H9 (cell line): ENCODE measurements at regions not wholly inside any gene's neighbourhood (a gene's known extent, or its start where the extent isn't known, plus 50 kb on each side); places are given as distances from the start of the nearest gene placed in this dataset.

Source experiments
- DNase-seq: peaks from one replicate; pipeline ENCODE4 v3.0.0-alpha.2; 2017
- H2AFZ ChIP-seq: one replicate; pipeline ENCODE4 v1.6.1; 2013; ENCODE audit warnings: mild to moderate bottlenecking, low read length, control low read depth, moderate library complexity
- H2AK5ac ChIP-seq: 2 replicates; pipeline ENCODE4 v1.6.1; 2013; ENCODE audit warnings: low read length, control low read depth, mixed read lengths; ENCODE audit not compliant: insufficient read length
- H2BK120ac ChIP-seq: one replicate; pipeline ENCODE4 v1.6.1; 2013; ENCODE audit warnings: low read depth, mild to moderate bottlenecking, low read length, control low read depth, inconsistent platforms; ENCODE audit not compliant: poor library complexity, severe bottlenecking
- H2BK12ac ChIP-seq: 2 replicates; pipeline ENCODE4 v1.6.1; 2013; ENCODE audit warnings: low read length, control low read depth, mixed read lengths, low read depth; ENCODE audit not compliant: insufficient read length
- H2BK15ac ChIP-seq: 2 replicates; pipeline ENCODE4 v1.6.1; 2013; ENCODE audit warnings: low read depth, low read length, control low read depth
- H2BK20ac ChIP-seq: one replicate; pipeline ENCODE4 v1.6.1; 2013; ENCODE audit warnings: low read depth, mild to moderate bottlenecking, low read length, control low read depth, inconsistent platforms; ENCODE audit not compliant: poor library complexity, severe bottlenecking
- H2BK5ac ChIP-seq: 2 replicates; pipeline ENCODE4 v1.6.1; 2013; ENCODE audit warnings: low read length, control low read depth, mixed read lengths; ENCODE audit not compliant: insufficient read length
- H3K14ac ChIP-seq: 2 replicates; pipeline ENCODE4 v1.6.1; 2013; ENCODE audit warnings: low read length, control low read depth; ENCODE audit not compliant: insufficient read depth
- H3K18ac ChIP-seq: 2 replicates; pipeline ENCODE4 v1.6.1; 2013; ENCODE audit warnings: low read depth, mild to moderate bottlenecking, mixed read lengths, low read length, control low read depth; ENCODE audit not compliant: insufficient read length
- H3K23ac ChIP-seq: 2 replicates; pipeline ENCODE4 v1.6.1; 2013; ENCODE audit warnings: low read length, control low read depth, mixed read lengths, low read depth; ENCODE audit not compliant: insufficient read length
- H3K23me2 ChIP-seq: 2 replicates; pipeline ENCODE4 v1.6.1; 2013; ENCODE audit warnings: low read depth, mild to moderate bottlenecking, mixed read lengths, low read length, control low read depth; ENCODE audit not compliant: insufficient read length, poor library complexity, severe bottlenecking
- H3K27ac ChIP-seq: 2 replicates; pipeline ENCODE4 v1.5.1; 2013; ENCODE audit warnings: low read length, control low read depth, mixed read lengths, low read depth; ENCODE audit not compliant: insufficient read length
- H3K27me3 ChIP-seq: 2 replicates; pipeline ENCODE4 v1.6.1; 2013; ENCODE audit warnings: low read length, control low read depth, inconsistent platforms; ENCODE audit not compliant: insufficient read depth
- H3K4ac ChIP-seq: 2 replicates; pipeline ENCODE4 v1.6.1; 2013; ENCODE audit warnings: low read depth, mild to moderate bottlenecking, control low read depth, inconsistent platforms, low read length, moderate library complexity
- H3K4me1 ChIP-seq: 2 replicates; pipeline ENCODE4 v1.6.1; 2013; ENCODE audit warnings: low read length, control low read depth, inconsistent platforms; ENCODE audit not compliant: insufficient read depth
- H3K4me2 ChIP-seq: 2 replicates; pipeline ENCODE4 v1.6.1; 2013; ENCODE audit warnings: low read length, control low read depth, mixed read lengths; ENCODE audit not compliant: insufficient read length, insufficient read depth
- H3K56ac ChIP-seq: 2 replicates; pipeline ENCODE4 v1.6.1; 2013; ENCODE audit warnings: low read depth, mild to moderate bottlenecking, mixed read lengths, low read length, control low read depth; ENCODE audit not compliant: insufficient read length
- H3K79me1 ChIP-seq: 2 replicates; pipeline ENCODE4 v1.6.1; 2013; ENCODE audit warnings: low read depth, mild to moderate bottlenecking, moderate library complexity, low read length, control low read depth, inconsistent platforms; ENCODE audit not compliant: insufficient read depth, poor library complexity, severe bottlenecking
- H3K79me2 ChIP-seq: 2 replicates; pipeline ENCODE4 v1.6.1; 2013; ENCODE audit warnings: low read length, control low read depth, inconsistent platforms; ENCODE audit not compliant: insufficient read depth
- H3K9ac ChIP-seq: 2 replicates; pipeline ENCODE4 v1.6.1; 2013; ENCODE audit warnings: low read length, control low read depth, mixed read lengths; ENCODE audit not compliant: insufficient read length; ENCODE audit errors: extremely low read depth
- H3K9me3 ChIP-seq: one replicate; pipeline ENCODE4 v1.6.1; 2013; ENCODE audit warnings: low read depth, low read length, inconsistent platforms; ENCODE audit not compliant: control insufficient read depth
- H3T11ph ChIP-seq: one replicate; pipeline ENCODE4 v1.6.1; 2013; ENCODE audit warnings: mild to moderate bottlenecking, low read length, control low read depth, inconsistent platforms
- H4K20me1 ChIP-seq: one replicate; pipeline ENCODE4 v1.6.1; 2013; ENCODE audit not compliant: control insufficient read depth, insufficient read length, insufficient read depth
- H4K5ac ChIP-seq: 2 replicates; pipeline ENCODE4 v1.6.1; 2013; ENCODE audit warnings: low read depth, mild to moderate bottlenecking, mixed read lengths, low read length, control low read depth; ENCODE audit not compliant: insufficient read length
- H4K8ac ChIP-seq: replicated peaks from 2 replicates; pipeline ENCODE4 v1.6.1; 2013; ENCODE audit warnings: low read length, control low read depth, mixed read lengths, low read depth; ENCODE audit not compliant: insufficient read length
- H4K91ac ChIP-seq: 2 replicates; pipeline ENCODE4 v1.6.1; 2013; ENCODE audit warnings: low read depth, mild to moderate bottlenecking, moderate library complexity, mixed read lengths, low read length, control low read depth; ENCODE audit not compliant: insufficient read length
- H3K27ac Mint-ChIP-seq, 3 experiments: 2 replicates in 2 of 3; 3 replicates in 1 of 3; pipeline ENCODE4 v1.8.0; 2020 to 2021; ENCODE audit warnings: mixed read lengths in 3 of 3, mild to moderate bottlenecking in 1 of 3, moderate library complexity in 1 of 3
- H3K27me3 Mint-ChIP-seq: 2 replicates; pipeline ENCODE4 v1.8.0; 2021; ENCODE audit warnings: low read depth, mild to moderate bottlenecking, moderate library complexity, mixed read lengths
- H3K36me3 Mint-ChIP-seq, 3 experiments: 2 replicates in 2 of 3; 3 replicates in 1 of 3; pipeline ENCODE4 v1.8.0; 2020 to 2021; ENCODE audit warnings: low read depth in 3 of 3, mixed read lengths in 3 of 3; ENCODE audit not compliant: insufficient read depth in 1 of 3
- H3K4me1 Mint-ChIP-seq, 2 experiments: 2 replicates each; pipeline ENCODE4 v1.8.0; 2020; ENCODE audit warnings: mixed read lengths in 2 of 2
- H3K4me3 Mint-ChIP-seq, 2 experiments: 2 replicates in 1 of 2; 3 replicates in 1 of 2; pipeline ENCODE4 v1.8.0; 2020 to 2021; ENCODE audit warnings: mild to moderate bottlenecking in 2 of 2, mixed read lengths in 2 of 2, moderate library complexity in 1 of 2
- H3K9me3 Mint-ChIP-seq, 2 experiments: 2 replicates in 1 of 2; 3 replicates in 1 of 2; pipeline ENCODE4 v1.8.0; 2020; ENCODE audit warnings: mild to moderate bottlenecking in 2 of 2, mixed read lengths in 2 of 2, moderate library complexity in 1 of 2
- WGBS: extraction: QIAGEN DNeasy Blood & Tissue Kit; methylation state at CpG from one replicate; pipeline ENCODE4 v1.1.7; 2013; ENCODE audit warnings: missing lambda C conversion rate, low lambda C conversion rate, mixed read lengths; ENCODE audit not compliant: insufficient read length; ENCODE audit errors: extremely low coverage; 5-methylcytosine and 5-hydroxymethylcytosine counted together
- TF ChIP-seq, protein P1 (sequence below): fragments of 200-600 bp; sonication (generic); conservative IDR thresholded peaks from 3 replicates; pipeline ENCODE4 v1.8.0; 2021; ENCODE audit warnings: antibody characterized with exemption, mild to moderate bottlenecking

DNA sequence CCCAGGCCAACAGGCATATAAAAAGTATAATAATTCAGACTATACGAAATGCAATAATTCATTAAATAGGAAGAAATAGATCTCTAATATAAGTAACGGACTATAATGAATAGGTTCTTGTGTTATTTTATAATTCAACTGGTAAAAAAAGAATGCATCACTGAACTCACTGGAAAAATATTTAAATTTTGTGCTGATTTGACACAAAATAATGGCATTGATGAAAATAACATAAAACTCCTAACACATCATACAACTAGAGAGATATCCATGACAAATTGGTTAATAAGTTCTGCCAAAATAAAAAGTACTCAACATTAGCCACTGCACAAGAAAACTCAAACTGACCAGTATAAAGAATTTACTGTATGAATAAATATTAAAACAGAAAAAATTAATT lies 57.1 kb upstream of the RAB4A start:
- Histone ChIP-seq H2BK12ac (no peak overlapping the region), H2BK5ac (no peak overlapping the region), H3K4ac (no peak overlapping the region), H4K5ac (no peak overlapping the region), H3K79me1 (no peaks in the 10 kb centered on the region), H3K56ac (no peak overlapping the region), H2AFZ (no peak overlapping the region), H3K4me2 (no peak overlapping the region), H3K23ac (no peak overlapping the region), H3K27ac (no peak overlapping the region), H4K91ac (no peak overlapping the region), H3K79me2 (no peaks in the 10 kb centered on the region), H2AK5ac (no peak overlapping the region), H2BK20ac (no peak overlapping the region), H2BK15ac (no peak overlapping the region), H3K18ac (no peak overlapping the region), H3K4me1 (no peaks in the 10 kb centered on the region), H3K9me3 (no peaks in the 10 kb centered on the region), H3K23me2 (no peaks in the 10 kb centered on the region), H2BK120ac (no peak overlapping the region), H3K27me3 (no peaks in the 10 kb centered on the region), H4K8ac (no peak overlapping the region), H3K9ac (no peak overlapping the region), H3K14ac (no peak overlapping the region), H4K20me1 (no peaks in the 10 kb centered on the region), H3T11ph (no peak overlapping the region)
- no peaks in the 10 kb centered on the region for H3K4me1 Mint-ChIP-seq
- H3K27me3 Mint-ChIP-seq, result peaks cover 1% of the 10 kb centered on the region; the same call in 1 of the 2 replicates
- TF ChIP-seq, protein P1, sequence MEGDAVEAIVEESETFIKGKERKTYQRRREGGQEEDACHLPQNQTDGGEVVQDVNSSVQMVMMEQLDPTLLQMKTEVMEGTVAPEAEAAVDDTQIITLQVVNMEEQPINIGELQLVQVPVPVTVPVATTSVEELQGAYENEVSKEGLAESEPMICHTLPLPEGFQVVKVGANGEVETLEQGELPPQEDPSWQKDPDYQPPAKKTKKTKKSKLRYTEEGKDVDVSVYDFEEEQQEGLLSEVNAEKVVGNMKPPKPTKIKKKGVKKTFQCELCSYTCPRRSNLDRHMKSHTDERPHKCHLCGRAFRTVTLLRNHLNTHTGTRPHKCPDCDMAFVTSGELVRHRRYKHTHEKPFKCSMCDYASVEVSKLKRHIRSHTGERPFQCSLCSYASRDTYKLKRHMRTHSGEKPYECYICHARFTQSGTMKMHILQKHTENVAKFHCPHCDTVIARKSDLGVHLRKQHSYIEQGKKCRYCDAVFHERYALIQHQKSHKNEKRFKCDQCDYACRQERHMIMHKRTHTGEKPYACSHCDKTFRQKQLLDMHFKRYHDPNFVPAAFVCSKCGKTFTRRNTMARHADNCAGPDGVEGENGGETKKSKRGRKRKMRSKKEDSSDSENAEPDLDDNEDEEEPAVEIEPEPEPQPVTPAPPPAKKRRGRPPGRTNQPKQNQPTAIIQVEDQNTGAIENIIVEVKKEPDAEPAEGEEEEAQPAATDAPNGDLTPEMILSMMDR, result no peak
- H3K27ac Mint-ChIP-seq, result no peak overlapping the region
- WGBS, result no CpG with 5 or more reads among the region's 2 CpGs
- no peak for DNase-seq
- no peak overlapping the region for H3K4me3 Mint-ChIP-seq
- no peaks in the 10 kb centered on the region for H3K36me3 Mint-ChIP-seq
- H3K9me3 Mint-ChIP-seq, result no peaks in the 10 kb centered on the region
